ENCODE measurements at regions not wholly inside any gene's neighbourhood (a gene's known extent, or its start where the extent isn't known, plus 50 kb on each side); places are given as distances from the start of the nearest gene placed in this dataset.
"Not testable (repeated sequence)": the region's sequence is repeated elsewhere in the genome, so short reads cannot be mapped to it uniquely, and the experiment has no call there.

DNA sequence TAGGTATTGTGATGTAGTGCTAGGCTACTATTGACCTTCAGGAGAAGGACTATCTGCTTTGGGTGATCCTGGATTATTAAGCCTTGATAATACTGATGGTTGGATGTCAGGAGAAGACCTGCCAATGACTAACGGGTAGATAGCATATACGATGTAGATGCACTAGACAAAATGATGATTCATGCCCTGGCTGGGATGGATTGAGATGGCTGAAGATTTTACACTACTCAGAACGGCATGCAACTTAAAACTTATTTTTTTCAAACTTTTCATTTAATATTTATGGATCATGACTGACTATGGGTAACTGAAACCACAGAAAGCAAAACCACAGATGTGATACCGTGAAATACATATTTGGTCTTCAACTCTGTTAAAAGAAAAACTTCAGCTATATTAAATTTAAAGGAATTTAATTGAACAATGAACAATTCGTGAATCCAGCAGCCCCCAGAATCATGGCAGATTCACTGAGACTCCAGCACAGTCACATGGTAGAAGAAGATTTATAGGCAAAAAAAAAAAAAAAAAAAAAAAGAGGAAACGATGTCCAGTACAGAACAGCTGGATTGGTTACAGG, 124.6 kb upstream of the CDK13 start:
- no peak for DNase-seq

GRCh38 chr7:39826166-39826565, 123.9 kb upstream of the CDK13 start:
- no peak for DNase-seq

GRCh38 chr7:39827571-39827970, 122.5 kb upstream of the CDK13 start:
- no peak for DNase-seq

- DNase-seq: no peak
Measured at GRCh38 chr7:39829028-39829427, 121.0 kb upstream of the CDK13 start.

DNA sequence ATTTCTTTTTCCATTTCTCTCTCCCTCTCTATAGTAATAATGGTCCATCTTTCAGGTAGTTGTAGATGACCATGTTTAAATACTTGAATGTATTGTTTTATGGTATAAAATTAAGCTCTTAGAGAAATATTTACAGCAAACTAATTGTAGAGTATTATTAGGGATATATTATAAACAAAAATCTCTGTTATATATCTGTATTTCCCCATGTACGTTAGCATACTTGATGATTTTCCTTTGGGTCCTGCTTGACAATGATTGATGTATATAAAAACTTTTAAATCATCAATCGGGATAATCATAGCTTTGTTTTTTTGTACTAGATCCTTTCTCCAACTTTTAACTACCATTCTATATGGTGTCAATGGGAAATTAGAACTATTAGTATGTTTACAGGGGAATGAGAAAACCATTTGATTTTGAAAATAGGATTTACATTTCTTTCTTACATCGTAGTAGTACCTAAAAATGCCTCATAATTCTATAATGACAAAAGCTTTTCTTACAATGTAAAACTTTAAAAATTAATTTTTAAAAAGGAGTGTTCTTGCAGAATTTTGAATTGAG, 117.5 kb upstream of the CDK13 start:
- no peak for DNase-seq

- peak; percentile 72 for DNase-seq
Measured at GRCh38 chr7:39833180-39833799, 116.8 kb upstream of the CDK13 start.

- not testable (repeated sequence) for DNase-seq
Measured at GRCh38 chr7:39833865-39834634, 116.0 kb upstream of the CDK13 start.

- no peak for DNase-seq
Measured at GRCh38 chr7:39838326-39838725, 111.7 kb upstream of the CDK13 start.

DNA sequence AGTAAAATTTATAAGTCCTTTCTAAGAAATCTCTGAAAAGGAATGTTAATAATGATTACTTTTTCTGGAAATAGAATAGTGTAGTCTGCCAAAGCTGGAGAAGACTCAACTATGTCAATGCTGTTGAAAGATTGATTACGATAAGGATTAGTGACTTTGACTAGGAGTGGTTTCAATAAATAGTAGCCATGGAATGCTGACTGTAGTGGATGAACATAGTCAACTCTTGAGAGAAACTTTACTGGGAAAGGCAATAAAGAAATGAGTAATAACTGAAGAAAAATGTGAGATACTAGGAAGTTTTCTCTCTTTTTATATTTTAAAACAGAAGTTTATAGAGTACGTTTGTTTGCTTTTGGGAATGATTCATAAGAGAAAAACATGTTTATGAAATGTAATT, 105.0 kb upstream of the CDK13 start:
- no peak for DNase-seq

DNA sequence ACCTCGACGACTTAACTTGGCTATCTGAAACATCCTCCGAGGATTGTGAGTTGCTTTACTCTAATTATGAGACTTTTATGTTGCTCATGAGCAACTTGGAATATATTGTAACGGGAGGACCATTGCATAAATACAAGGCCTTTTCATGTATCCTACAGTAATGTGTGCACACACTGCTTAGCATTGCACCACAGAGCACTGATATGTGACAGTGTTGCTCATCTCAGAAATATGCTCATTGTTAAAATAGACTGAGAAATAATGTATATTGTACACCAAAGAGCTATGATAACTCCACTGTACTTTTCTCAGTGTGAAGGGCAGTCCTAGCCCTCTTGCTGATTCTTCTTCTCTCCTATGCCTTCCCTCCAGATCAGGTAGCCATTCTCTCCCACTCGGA, 102.8 kb upstream of the CDK13 start:
- DNase-seq: no peak

GRCh38 chr7:39851466-39852045, 98.5 kb upstream of the CDK13 start:
- DNase-seq: no peak

GRCh38 chr7:39854616-39855324, 95.3 kb upstream of the CDK13 start:
- not testable (repeated sequence) for DNase-seq

- DNase-seq: no peak
Measured at GRCh38 chr7:39855325-39855674, 94.8 kb upstream of the CDK13 start.

DNA sequence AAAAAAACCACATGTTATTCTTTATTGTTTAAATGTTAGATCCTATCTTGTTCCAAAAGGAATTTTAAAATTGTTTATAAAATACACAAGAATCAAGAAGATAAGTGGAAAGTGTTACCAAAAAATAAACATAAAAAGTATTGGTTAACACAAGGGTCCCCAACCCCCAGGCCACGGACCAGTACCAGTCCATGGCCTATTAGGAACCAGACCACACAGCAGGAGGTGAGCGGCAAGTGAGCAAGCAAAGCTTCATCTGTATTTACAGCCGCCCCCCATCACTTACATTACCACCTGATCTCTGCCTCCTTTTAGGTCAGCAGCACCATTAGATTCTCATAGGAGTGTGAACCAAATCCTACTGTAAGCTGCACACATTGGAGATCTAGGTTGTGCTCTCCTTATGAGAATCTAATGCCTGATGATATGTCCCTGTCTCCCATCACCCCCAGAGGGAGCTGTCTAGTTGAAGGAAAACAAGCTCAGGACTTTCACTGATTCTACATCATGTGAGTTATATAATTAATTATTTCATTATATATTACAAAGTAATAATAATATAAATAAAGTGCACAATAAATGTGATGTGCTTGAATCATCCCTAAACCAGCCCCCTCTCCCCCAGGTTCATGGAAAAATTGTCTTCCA, 86.3 kb upstream of the CDK13 start:
- DNase-seq: not testable (repeated sequence)

DNA sequence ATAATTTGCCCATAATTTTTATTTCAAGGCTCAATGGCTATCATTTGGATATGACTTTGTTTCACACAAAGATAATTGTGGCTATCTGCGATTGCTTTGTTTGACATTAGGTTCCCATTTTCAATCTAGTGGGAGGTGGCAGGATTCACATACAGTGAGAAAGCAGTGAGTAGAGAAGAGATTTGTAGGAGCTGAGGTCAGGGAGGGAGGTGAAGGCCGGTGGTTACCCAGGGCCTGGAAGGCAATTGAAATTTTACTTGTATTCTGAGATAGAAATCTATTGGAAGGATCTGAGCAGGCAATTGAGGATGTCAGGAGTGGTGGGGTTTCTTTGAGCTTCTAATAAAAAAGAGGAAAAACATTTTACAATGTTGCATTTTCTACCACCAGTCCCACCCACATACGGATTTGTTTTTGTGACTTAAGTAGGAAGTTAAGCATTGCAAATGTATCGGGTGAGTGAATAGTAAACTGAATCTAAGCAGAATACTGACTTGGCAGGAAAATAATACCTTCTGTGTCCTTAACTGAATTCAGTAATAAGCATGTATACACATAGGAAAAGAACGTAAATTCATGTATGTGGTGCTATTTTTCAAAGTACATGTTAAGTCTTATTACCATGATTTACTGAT, 80.1 kb upstream of the CDK13 start:
- not testable (repeated sequence) for DNase-seq

DNA sequence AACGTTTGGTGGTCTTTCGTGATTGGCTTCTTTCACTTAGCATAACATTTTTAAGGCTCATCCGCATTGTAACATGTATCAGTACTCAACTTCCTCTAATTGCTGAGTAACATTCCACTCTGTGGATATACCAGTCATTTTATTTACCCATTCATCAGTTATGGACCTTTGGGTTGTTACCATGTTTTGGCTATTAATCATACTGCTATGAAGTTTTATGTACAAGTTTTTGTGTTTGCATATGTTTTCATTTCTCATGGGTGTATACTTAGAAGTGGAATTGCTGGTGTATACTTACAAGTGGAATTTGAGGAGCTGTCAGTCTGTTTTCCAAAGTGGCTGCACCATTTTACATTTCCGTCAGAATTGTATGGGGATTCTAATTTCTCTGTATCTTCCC, 78.4 kb upstream of the CDK13 start:
- DNase-seq: not testable (repeated sequence)

GRCh38 chr7:39880556-39880955, 69.5 kb upstream of the CDK13 start:
- no peak for DNase-seq

DNA sequence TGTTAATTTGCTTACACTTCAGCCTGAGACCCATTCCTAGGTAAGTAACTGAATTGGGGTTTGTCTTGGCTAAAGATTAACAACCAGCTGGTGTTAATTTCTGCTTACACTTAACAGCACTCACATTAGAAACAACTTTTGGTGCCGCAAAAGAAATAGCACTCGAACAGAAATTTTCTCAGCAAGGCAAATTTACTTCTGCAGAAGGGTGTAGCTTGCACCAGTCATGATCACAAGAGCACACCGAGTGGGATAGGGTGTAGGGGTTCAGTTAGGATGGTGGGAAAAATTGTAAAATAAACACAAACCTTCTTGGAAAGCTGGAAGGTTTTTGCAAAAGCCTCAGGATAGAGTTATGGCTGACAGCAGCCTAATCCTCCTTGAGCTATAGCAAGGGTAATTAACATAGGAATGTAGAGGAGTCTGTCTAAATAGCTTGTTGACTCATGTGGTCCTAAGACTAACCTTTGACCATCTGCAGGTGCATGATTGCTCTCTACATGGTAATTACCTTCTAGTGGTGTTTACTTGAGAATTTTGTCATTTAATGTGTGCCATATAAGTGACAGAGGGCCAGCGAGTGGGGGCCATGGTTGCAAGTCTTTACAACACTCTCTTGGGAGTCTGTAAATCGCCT, 67.8 kb upstream of the CDK13 start:
- DNase-seq: no peak

DNA sequence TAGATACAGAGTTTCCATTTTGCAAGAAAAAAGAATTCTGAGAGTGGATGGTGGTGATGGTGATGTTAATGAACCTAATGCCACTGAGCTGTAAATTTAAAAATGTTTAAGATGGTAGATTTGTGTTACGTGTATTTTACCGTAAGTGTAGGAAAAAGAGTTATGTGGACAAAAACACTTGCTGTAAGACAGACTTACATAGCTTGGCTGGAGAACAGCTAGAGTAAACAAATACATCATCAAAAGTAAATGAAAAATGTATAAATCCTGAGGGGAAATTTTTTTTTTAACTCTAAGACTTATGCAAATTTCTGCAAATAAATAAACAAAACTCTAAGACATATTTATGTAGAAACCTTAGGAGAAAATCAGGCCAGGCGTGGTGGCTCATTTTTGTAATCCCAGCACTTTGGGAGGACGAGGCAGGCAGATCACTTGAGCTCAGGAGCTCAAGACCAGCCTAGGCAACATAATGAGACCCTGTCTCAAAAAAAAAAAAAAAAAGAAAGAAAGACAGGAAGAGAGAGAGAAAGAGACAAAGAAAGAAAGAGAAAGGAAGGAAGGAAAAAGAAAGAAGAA, 66.2 kb upstream of the CDK13 start:
- DNase-seq: no peak

DNA sequence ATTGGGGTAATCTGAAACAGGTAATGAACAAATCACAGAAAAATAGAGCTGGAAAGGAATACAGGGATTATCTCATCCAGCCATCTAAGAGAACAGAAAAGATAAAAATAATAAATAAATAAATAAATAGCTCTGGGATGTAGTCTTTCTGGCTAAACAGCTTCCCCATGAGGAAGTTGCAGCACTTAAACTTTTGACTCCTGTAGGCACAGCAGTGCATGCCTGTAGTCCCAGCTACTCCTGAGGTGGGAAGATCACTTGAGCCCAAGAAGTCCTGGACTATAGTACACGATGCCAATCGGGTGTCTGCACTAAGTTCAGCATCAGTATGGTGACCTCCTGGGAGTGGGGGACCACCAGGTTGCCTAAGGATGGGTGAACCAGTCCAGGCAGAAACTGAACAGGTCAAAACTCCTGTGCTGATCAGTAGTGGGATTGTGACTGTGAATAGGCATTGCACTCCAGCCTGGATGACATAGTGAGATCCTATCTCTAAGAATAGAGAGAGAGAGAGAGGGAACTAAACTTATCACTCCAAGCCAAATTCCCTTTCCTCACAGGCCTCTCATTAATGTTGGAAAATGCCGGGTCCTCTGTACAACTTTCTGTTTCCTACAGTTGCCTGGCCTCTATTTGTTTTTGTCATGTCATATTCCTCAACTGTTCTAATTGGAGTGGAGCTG, 61.7 kb upstream of the CDK13 start:
- no peak for DNase-seq

- no peak for DNase-seq
Measured at GRCh38 chr7:39890411-39890810, 59.6 kb upstream of the CDK13 start.
